Activated CD4-positive, alpha-beta T cell treated with anti-CD3 and anti-CD28 coated beads for 48 hours (primary cell): ENCODE measurements at regions not wholly inside any gene's neighbourhood (a gene's known extent, or its start where the extent isn't known, plus 50 kb on each side); places are given as distances from the start of the nearest gene placed in this dataset.
"Not testable (repeated sequence)": the region's sequence is repeated elsewhere in the genome, so short reads cannot be mapped to it uniquely, and the experiment has no call there.

Experiments
- DNase-seq: peaks from one replicate; pipeline ENCODE4 v3.0.0-alpha.2; 2020

GRCh38 chr3:176867681-176868663 is 329.3 kb downstream of the TBL1XR1 start:
- no peak for DNase-seq

GRCh38 chr3:176861137-176861536 is 336.1 kb downstream of the TBL1XR1 start:
- DNase-seq, result no peak

GRCh38 chr3:176856721-176857120 is 340.6 kb downstream of the TBL1XR1 start:
- DNase-seq, result no peak

- no peak for DNase-seq
These were observed 341.3 kb downstream of the TBL1XR1 start for GRCh38 chr3:176855901-176856486.

- DNase-seq, result no peak
These were observed 342.1 kb downstream of the TBL1XR1 start for GRCh38 chr3:176855213-176855612.

GRCh38 chr3:176850498-176850897 is 346.8 kb downstream of the TBL1XR1 start:
- no peak for DNase-seq

- no peak for DNase-seq
These were observed 348.7 kb downstream of the TBL1XR1 start for GRCh38 chr3:176848431-176849214.

GRCh38 chr3:176842914-176843313 is 354.4 kb downstream of the TBL1XR1 start:
- DNase-seq, result no peak

- DNase-seq, result no peak
These were observed 356.5 kb downstream of the TBL1XR1 start for GRCh38 chr3:176840641-176841286.

GRCh38 chr3:176839901-176840300 is 357.4 kb downstream of the TBL1XR1 start:
- DNase-seq, result no peak

- DNase-seq, result no peak
These were observed 357.8 kb downstream of the TBL1XR1 start for GRCh38 chr3:176839466-176839865.

- not testable (repeated sequence) for DNase-seq
These were observed 370.0 kb downstream of the TBL1XR1 start for GRCh38 chr3:176827244-176827643.

GRCh38 chr3:176824811-176825210 is 372.5 kb downstream of the TBL1XR1 start:
- DNase-seq, result no peak

GRCh38 chr3:176820764-176821163 is 376.5 kb downstream of the TBL1XR1 start:
- DNase-seq, result no peak

- no peak for DNase-seq
These were observed 380.3 kb downstream of the TBL1XR1 start for GRCh38 chr3:176816937-176817336.

- DNase-seq, result peak; percentile 41
These were observed 383.0 kb downstream of the TBL1XR1 start for GRCh38 chr3:176814285-176814684.

GRCh38 chr3:176807938-176808337 is 389.3 kb downstream of the TBL1XR1 start:
- no peak for DNase-seq

- no peak for DNase-seq
These were observed 397.6 kb downstream of the TBL1XR1 start for GRCh38 chr3:176799675-176800074.

- no peak for DNase-seq
These were observed 398.6 kb downstream of the TBL1XR1 start for GRCh38 chr3:176798680-176799079.

- DNase-seq, result no peak
These were observed 400.9 kb downstream of the TBL1XR1 start for GRCh38 chr3:176796371-176796770.

GRCh38 chr3:176795891-176796290 is 401.4 kb downstream of the TBL1XR1 start:
- DNase-seq, result no peak

- no peak for DNase-seq
These were observed 402.9 kb downstream of the TBL1XR1 start for GRCh38 chr3:176794406-176794805.

- DNase-seq, result no peak
These were observed 407.3 kb downstream of the TBL1XR1 start for GRCh38 chr3:176789947-176790346.
